Thyroid gland (tissue), 4 donors: ENCODE measurements at regions not wholly inside any gene's neighbourhood (a gene's known extent, or its start where the extent isn't known, plus 50 kb on each side); places are given as distances from the start of the nearest gene placed in this dataset.

Source experiments
- DNase-seq, 2 donors: peaks; one replicate each; pipeline ENCODE4 v3.0.0-alpha.2; 2019
- H3K27ac ChIP-seq, 3 donors: fragments of 200-600 bp; sonication (generic); 1 replicate in 2 of 3; 2 replicates in 1 of 3; pipeline ENCODE4 v1.5.1; 2016 to 2019; ENCODE audit warnings: mild to moderate bottlenecking in 1 of 3, moderate library complexity in 1 of 3
- H3K27me3 ChIP-seq: fragments of 200-600 bp; sonication (generic); one replicate; pipeline ENCODE4 v1.5.1; 2019
- H3K36me3 ChIP-seq, 2 donors: fragments of 200-600 bp; sonication (generic); one replicate each; pipeline ENCODE4 v1.5.1; 2016 to 2019
- H3K4me1 ChIP-seq, 2 donors: fragments of 200-600 bp; sonication (generic); one replicate each; pipeline ENCODE4 v1.5.1; 2017 to 2019
- H3K4me3 ChIP-seq, 3 donors: fragments of 200-600 bp; sonication (generic); replicated peaks in 1 of 3; 1 replicate in 2 of 3; 2 replicates in 1 of 3; pipeline ENCODE4 v1.5.1; 2016; ENCODE audit warnings: mild to moderate bottlenecking in 1 of 3
- H3K9me3 ChIP-seq: fragments of 200-600 bp; sonication (generic); one replicate; pipeline ENCODE4 v1.5.1; 2017
- CTCF ChIP-seq, 6 experiments: fragments of 200-600 bp in 3 of 6; fragments of 450-650 bp in 3 of 6; sonication (generic) in 3 of 6; IDR thresholded peaks; one replicate each; pipeline ENCODE4 v1.5.1; 2016 to 2019; ENCODE audit warnings: antibody characterized with exemption in 6 of 6, mild to moderate bottlenecking in 2 of 6, inconsistent platforms in 1 of 6, moderate library complexity in 1 of 6
- POLR2A ChIP-seq, 2 donors: fragments of 450-650 bp; IDR thresholded peaks; one replicate each; pipeline ENCODE4 v1.6.1; 2017; ENCODE audit warnings: antibody characterized with exemption in 2 of 2, mild to moderate bottlenecking in 2 of 2, moderate library complexity in 1 of 2
- WGBS, 2 donors: methylation state at CpG; one replicate each; pipeline ENCODE4 v1.1.5; 2017; 5-methylcytosine and 5-hydroxymethylcytosine counted together
- intact Hi-C: fragments of 100-400 bp; cut with DNase I; formaldehyde crosslinking; loops from one replicate; pipeline ENCODE4 v1.15.1; 2023

GRCh38 chr6:11326116-11326515 lies 93.6 kb upstream of the NEDD9 start:
- 88 to 100% methylated on average over 2 of the region's 2 CpGs for WGBS, 2 donors
- TF ChIP-seq CTCF (IDR thresholded peaks at IDR 0.05) (no peak), POLR2A (IDR thresholded peaks at IDR 0.05) (no peak)
- no peaks in the 10 kb centered on the region for H3K36me3 ChIP-seq
- H3K4me1 ChIP-seq: peaks cover 0 to 4% of the 10 kb centered on the region in 2 donors
- H3K27ac ChIP-seq: no peak overlapping the region
- no peak overlapping the region for H3K4me3 ChIP-seq
- no peaks in the 10 kb centered on the region for H3K27me3 ChIP-seq
- H3K9me3 ChIP-seq: no peaks in the 10 kb centered on the region
- no peak for DNase-seq
- intact Hi-C loops: no loop called here

GRCh38 chr6:11324453-11325015 lies 92.1 kb upstream of the NEDD9 start:
- no peaks in the 10 kb centered on the region for H3K36me3 ChIP-seq
- no peak for TF ChIP-seq POLR2A (IDR thresholded peaks at IDR 0.05)
- TF ChIP-seq CTCF (IDR thresholded peaks at IDR 0.05): no peak
- no peak for DNase-seq
- H3K9me3 ChIP-seq: no peaks in the 10 kb centered on the region
- no peaks in the 10 kb centered on the region for H3K4me1 ChIP-seq
- H3K4me3 ChIP-seq: no peak overlapping the region
- no peak overlapping the region for H3K27ac ChIP-seq
- 94 to 95% methylated on average over 6 of the region's 6 CpGs for WGBS, 2 donors
- intact Hi-C loops: no loop called here
- no peaks in the 10 kb centered on the region for H3K27me3 ChIP-seq

GRCh38 chr6:11323666-11324452 lies 91.4 kb upstream of the NEDD9 start:
- no peaks in the 10 kb centered on the region for H3K9me3 ChIP-seq
- peaks cover 0 to 3% of the 10 kb centered on the region in 2 donors for H3K4me1 ChIP-seq
- intact Hi-C loops: no loop called here
- H3K27ac ChIP-seq: no peak overlapping the region
- TF ChIP-seq CTCF (IDR thresholded peaks at IDR 0.05): no peak
- no peak for TF ChIP-seq POLR2A (IDR thresholded peaks at IDR 0.05)
- no peaks in the 10 kb centered on the region for H3K36me3 ChIP-seq
- no peaks in the 10 kb centered on the region for H3K27me3 ChIP-seq
- no peak for DNase-seq
- WGBS, 2 donors: 91 to 94% methylated on average over 16 of the region's 16 CpGs
- no peak overlapping the region for H3K4me3 ChIP-seq

- TF ChIP-seq POLR2A (IDR thresholded peaks at IDR 0.05) (no peak), CTCF (IDR thresholded peaks at IDR 0.05) (no peak)
- intact Hi-C loops: no loop called here
- peaks cover 0 to 16% of the 10 kb centered on the region in 2 donors for H3K4me1 ChIP-seq
These were observed 89.9 kb upstream of the NEDD9 start for GRCh38 chr6:11322252-11322885.

More at GRCh38 chr6:11322252-11322885, 89.9 kb upstream of the NEDD9 start:
- no peaks in the 10 kb centered on the region for H3K36me3 ChIP-seq
- WGBS, 2 donors: 90 to 91% methylated on average over 8 of the region's 8 CpGs
- H3K27ac ChIP-seq: no peak overlapping the region
- no peaks in the 10 kb centered on the region for H3K9me3 ChIP-seq
- H3K27me3 ChIP-seq: no peaks in the 10 kb centered on the region
- DNase-seq: no peak
- no peak overlapping the region for H3K4me3 ChIP-seq
